ENCODE measurements at regions not wholly inside any gene's neighbourhood (a gene's known extent, or its start where the extent isn't known, plus 50 kb on each side); places are given as distances from the start of the nearest gene placed in this dataset.

- Histone ChIP-seq H2BK5ac (ENCODE audit: low read depth, low read length, poor library complexity) (no peak overlapping the region), H3K27me3 (ENCODE audit: insufficient read depth, low read length) (no peaks in the 10 kb centered on the region), H3K9ac (ENCODE audit: low read length) (no peak overlapping the region), H4K91ac (ENCODE audit: low read depth, low read length) (no peak overlapping the region), H3K27ac (ENCODE audit: low read depth, low read length) (no peak overlapping the region), H3K4me3 (ENCODE audit: low read depth, low read length) (no peak overlapping the region), H3K23ac (ENCODE audit: low read length) (no peak overlapping the region), H3K79me2 (ENCODE audit: control insufficient read depth, insufficient read depth, low read length, poor library complexity) (no peaks in the 10 kb centered on the region), H4K8ac (ENCODE audit: low read depth, low read length) (no peak overlapping the region), H3K9me3 (ENCODE audit: insufficient read depth, low read depth, low read length) (no peaks in the 10 kb centered on the region), H3K4me1 (ENCODE audit: control insufficient read depth in 1 of 2, insufficient read depth in 2 of 2, low read length in 2 of 2) (no peaks in the 10 kb centered on the region), H3K79me1 (ENCODE audit: low read length) (no peaks in the 10 kb centered on the region), H2AK5ac (ENCODE audit: low read length) (no peak overlapping the region), H2BK12ac (ENCODE audit: low read length) (no peak overlapping the region), H2AFZ (ENCODE audit: insufficient read depth, low read length, poor library complexity) (no peak overlapping the region), H2BK120ac (ENCODE audit: insufficient read depth, low read length, poor library complexity) (no peak overlapping the region), H3K14ac (ENCODE audit: low read length) (no peak overlapping the region), H3K18ac (ENCODE audit: low read length) (no peak overlapping the region), H3K36me3 (ENCODE audit: control insufficient read depth in 1 of 2, insufficient read depth in 2 of 2, low read length in 2 of 2) (no peaks in the 10 kb centered on the region), H3K4ac (ENCODE audit: low read depth, low read length) (no peak overlapping the region), H3K4me2 (ENCODE audit: low read length) (no peak overlapping the region), H4K12ac (ENCODE audit: low read depth, low read length) (no peak overlapping the region)
- DNase-seq = peak in 1 of 2 donors; percentile 51
- no CpG with 5 or more reads among the region's 1 CpG for WGBS (ENCODE audit: extremely low coverage, insufficient coverage, insufficient read length)
These were observed 111.2 kb upstream of the SGCG start for GRCh38 chr13:23069566-23069965.

- H3K4me1 ChIP-seq (ENCODE audit: control insufficient read depth in 1 of 2, insufficient read depth in 2 of 2, low read length in 2 of 2) = no peaks in the 10 kb centered on the region
- H3K4me2 ChIP-seq (ENCODE audit: low read length) = no peak overlapping the region
- DNase-seq = no peak
- H3K27me3 ChIP-seq (ENCODE audit: insufficient read depth, low read length) = no peaks in the 10 kb centered on the region
- no peak overlapping the region for H3K23ac ChIP-seq (ENCODE audit: low read length)
- H3K4ac ChIP-seq (ENCODE audit: low read depth, low read length) = no peak overlapping the region
- no peaks in the 10 kb centered on the region for H3K79me2 ChIP-seq (ENCODE audit: control insufficient read depth, insufficient read depth, low read length, poor library complexity)
- no peak overlapping the region for H2BK120ac ChIP-seq (ENCODE audit: insufficient read depth, low read length, poor library complexity)
- no peak overlapping the region for H3K9ac ChIP-seq (ENCODE audit: low read length)
- no peak overlapping the region for H3K4me3 ChIP-seq (ENCODE audit: low read depth, low read length)
- no peak overlapping the region for H4K8ac ChIP-seq (ENCODE audit: low read depth, low read length)
- no peaks in the 10 kb centered on the region for H3K36me3 ChIP-seq (ENCODE audit: control insufficient read depth in 1 of 2, insufficient read depth in 2 of 2, low read length in 2 of 2)
- no peak overlapping the region for H2AFZ ChIP-seq (ENCODE audit: insufficient read depth, low read length, poor library complexity)
- no CpG with 5 or more reads among the region's 5 CpGs for WGBS (ENCODE audit: extremely low coverage, insufficient coverage, insufficient read length)
- H3K14ac ChIP-seq (ENCODE audit: low read length) = no peak overlapping the region
- H3K27ac ChIP-seq (ENCODE audit: low read depth, low read length) = no peak overlapping the region
- H3K9me3 ChIP-seq (ENCODE audit: insufficient read depth, low read depth, low read length) = no peaks in the 10 kb centered on the region
- no peak overlapping the region for H4K91ac ChIP-seq (ENCODE audit: low read depth, low read length)
- H2BK12ac ChIP-seq (ENCODE audit: low read length) = no peak overlapping the region
- no peak overlapping the region for H4K12ac ChIP-seq (ENCODE audit: low read depth, low read length)
- H2BK5ac ChIP-seq (ENCODE audit: low read depth, low read length, poor library complexity) = no peak overlapping the region
- H2AK5ac ChIP-seq (ENCODE audit: low read length) = no peak overlapping the region
- no peaks in the 10 kb centered on the region for H3K79me1 ChIP-seq (ENCODE audit: low read length)
- no peak overlapping the region for H3K18ac ChIP-seq (ENCODE audit: low read length)
These were observed 106.5 kb upstream of the SGCG start for GRCh38 chr13:23074075-23074828.

GRCh38 chr13:23081220-23081619, 99.6 kb upstream of the SGCG start:
- Histone ChIP-seq H3K9me3 (ENCODE audit: insufficient read depth, low read depth, low read length) (peaks cover 2% of the 10 kb centered on the region), H4K12ac (ENCODE audit: low read depth, low read length) (no peak overlapping the region), H3K27ac (ENCODE audit: low read depth, low read length) (no peak overlapping the region), H3K4me1 (ENCODE audit: control insufficient read depth in 1 of 2, insufficient read depth in 2 of 2, low read length in 2 of 2) (no peaks in the 10 kb centered on the region), H3K14ac (ENCODE audit: low read length) (no peak overlapping the region), H3K4me3 (ENCODE audit: low read depth, low read length) (no peak overlapping the region), H4K8ac (ENCODE audit: low read depth, low read length) (no peak overlapping the region), H3K9ac (ENCODE audit: low read length) (no peak overlapping the region), H3K36me3 (ENCODE audit: control insufficient read depth in 1 of 2, insufficient read depth in 2 of 2, low read length in 2 of 2) (no peaks in the 10 kb centered on the region), H2BK5ac (ENCODE audit: low read depth, low read length, poor library complexity) (no peak overlapping the region), H3K4me2 (ENCODE audit: low read length) (no peak overlapping the region), H2BK120ac (ENCODE audit: insufficient read depth, low read length, poor library complexity) (no peak overlapping the region), H3K27me3 (ENCODE audit: insufficient read depth, low read length) (no peaks in the 10 kb centered on the region), H2AFZ (ENCODE audit: insufficient read depth, low read length, poor library complexity) (no peak overlapping the region), H2AK5ac (ENCODE audit: low read length) (no peak overlapping the region), H4K91ac (ENCODE audit: low read depth, low read length) (no peak overlapping the region), H3K23ac (ENCODE audit: low read length) (no peak overlapping the region), H3K18ac (ENCODE audit: low read length) (no peak overlapping the region), H3K4ac (ENCODE audit: low read depth, low read length) (no peak overlapping the region), H2BK12ac (ENCODE audit: low read length) (no peak overlapping the region), H3K79me1 (ENCODE audit: low read length) (no peaks in the 10 kb centered on the region), H3K79me2 (ENCODE audit: control insufficient read depth, insufficient read depth, low read length, poor library complexity) (no peaks in the 10 kb centered on the region)
- no peak for DNase-seq
- no CpG with 5 or more reads among the region's 5 CpGs for WGBS (ENCODE audit: extremely low coverage, insufficient coverage, insufficient read length)

- DNase-seq = no peak
- Histone ChIP-seq H3K4me2 (ENCODE audit: low read length) (no peak overlapping the region), H3K18ac (ENCODE audit: low read length) (no peak overlapping the region), H3K4me1 (ENCODE audit: control insufficient read depth in 1 of 2, insufficient read depth in 2 of 2, low read length in 2 of 2) (no peaks in the 10 kb centered on the region), H3K36me3 (ENCODE audit: control insufficient read depth in 1 of 2, insufficient read depth in 2 of 2, low read length in 2 of 2) (no peaks in the 10 kb centered on the region), H4K8ac (ENCODE audit: low read depth, low read length) (no peak overlapping the region), H3K4ac (ENCODE audit: low read depth, low read length) (no peak overlapping the region), H3K27me3 (ENCODE audit: insufficient read depth, low read length) (no peaks in the 10 kb centered on the region), H2BK12ac (ENCODE audit: low read length) (no peak overlapping the region), H3K23ac (ENCODE audit: low read length) (no peak overlapping the region), H3K4me3 (ENCODE audit: low read depth, low read length) (no peak overlapping the region), H2AK5ac (ENCODE audit: low read length) (no peak overlapping the region), H2AFZ (ENCODE audit: insufficient read depth, low read length, poor library complexity) (no peak overlapping the region), H2BK120ac (ENCODE audit: insufficient read depth, low read length, poor library complexity) (no peak overlapping the region), H3K14ac (ENCODE audit: low read length) (no peak overlapping the region), H3K27ac (ENCODE audit: low read depth, low read length) (no peak overlapping the region), H4K91ac (ENCODE audit: low read depth, low read length) (no peak overlapping the region), H3K79me1 (ENCODE audit: low read length) (no peaks in the 10 kb centered on the region), H4K12ac (ENCODE audit: low read depth, low read length) (no peak overlapping the region), H3K9me3 (ENCODE audit: insufficient read depth, low read depth, low read length) (peaks cover 2% of the 10 kb centered on the region), H3K9ac (ENCODE audit: low read length) (no peak overlapping the region), H2BK5ac (ENCODE audit: low read depth, low read length, poor library complexity) (no peak overlapping the region), H3K79me2 (ENCODE audit: control insufficient read depth, insufficient read depth, low read length, poor library complexity) (no peaks in the 10 kb centered on the region)
- no CpG with 5 or more reads among the region's 7 CpGs for WGBS (ENCODE audit: extremely low coverage, insufficient coverage, insufficient read length)
These were observed 98.9 kb upstream of the SGCG start for GRCh38 chr13:23081901-23082300.
